ENCODE measurements at regions not wholly inside any gene's neighbourhood (a gene's known extent, or its start where the extent isn't known, plus 50 kb on each side); places are given as distances from the start of the nearest gene placed in this dataset.

DNA sequence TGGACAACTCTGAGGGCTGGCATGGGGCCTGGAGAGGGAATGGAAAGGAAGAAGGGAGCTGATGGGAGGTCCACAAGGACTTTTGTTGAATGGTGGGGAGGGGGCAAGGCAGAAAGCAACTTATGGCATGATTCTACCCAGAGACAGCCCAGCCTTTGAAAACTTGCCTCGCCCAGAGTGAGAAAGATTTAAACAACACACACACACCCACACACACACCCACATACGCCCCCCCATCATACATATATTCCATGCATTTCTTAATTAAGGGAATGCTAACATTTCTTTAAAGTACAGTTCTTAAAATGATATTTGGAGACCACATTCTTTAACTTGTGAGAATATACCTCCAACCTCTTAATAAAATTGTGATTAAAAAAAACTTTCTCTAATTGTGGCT is 115.4 kb upstream of the F3 start:
- TF ChIP-seq, protein P1, sequence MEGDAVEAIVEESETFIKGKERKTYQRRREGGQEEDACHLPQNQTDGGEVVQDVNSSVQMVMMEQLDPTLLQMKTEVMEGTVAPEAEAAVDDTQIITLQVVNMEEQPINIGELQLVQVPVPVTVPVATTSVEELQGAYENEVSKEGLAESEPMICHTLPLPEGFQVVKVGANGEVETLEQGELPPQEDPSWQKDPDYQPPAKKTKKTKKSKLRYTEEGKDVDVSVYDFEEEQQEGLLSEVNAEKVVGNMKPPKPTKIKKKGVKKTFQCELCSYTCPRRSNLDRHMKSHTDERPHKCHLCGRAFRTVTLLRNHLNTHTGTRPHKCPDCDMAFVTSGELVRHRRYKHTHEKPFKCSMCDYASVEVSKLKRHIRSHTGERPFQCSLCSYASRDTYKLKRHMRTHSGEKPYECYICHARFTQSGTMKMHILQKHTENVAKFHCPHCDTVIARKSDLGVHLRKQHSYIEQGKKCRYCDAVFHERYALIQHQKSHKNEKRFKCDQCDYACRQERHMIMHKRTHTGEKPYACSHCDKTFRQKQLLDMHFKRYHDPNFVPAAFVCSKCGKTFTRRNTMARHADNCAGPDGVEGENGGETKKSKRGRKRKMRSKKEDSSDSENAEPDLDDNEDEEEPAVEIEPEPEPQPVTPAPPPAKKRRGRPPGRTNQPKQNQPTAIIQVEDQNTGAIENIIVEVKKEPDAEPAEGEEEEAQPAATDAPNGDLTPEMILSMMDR (conservative IDR thresholded peaks at IDR 0.05; ENCODE audit: low read depth, low read length), result no peak
- TF ChIP-seq EZH2 (IDR thresholded peaks at IDR 0.05; ENCODE audit: borderline replicate concordance, low read depth, low read length, poor library complexity, severe bottlenecking), result no peak

All from A673 (cell line).